Activated gamma-delta T cell (primary cell): ENCODE measurements at regions not wholly inside any gene's neighbourhood (a gene's known extent, or its start where the extent isn't known, plus 50 kb on each side); places are given as distances from the start of the nearest gene placed in this dataset.

Experiments
- DNase-seq: peaks from one replicate; lab custom pipeline; 2025; lab: John Stamatoyannopoulos, UW

GRCh38 chr1:47574451-47575165 is 136.8 kb downstream of the FOXD2 start:
- no peak for DNase-seq

- DNase-seq: no peak
Observed at GRCh38 chr1:47575855-47576757, 138.3 kb downstream of the FOXD2 start.

GRCh38 chr1:47576758-47577115 is 138.9 kb downstream of the FOXD2 start:
- DNase-seq: no peak

GRCh38 chr1:47577303-47578025 is 139.6 kb downstream of the FOXD2 start:
- no peak for DNase-seq

- no peak for DNase-seq
Observed at GRCh38 chr1:47578026-47578720, 140.3 kb downstream of the FOXD2 start.

- no peak for DNase-seq
Observed at GRCh38 chr1:47578721-47579419, 141.0 kb downstream of the FOXD2 start.

- DNase-seq: no peak
Observed at GRCh38 chr1:47579809-47580208, 142.0 kb downstream of the FOXD2 start.

GRCh38 chr1:47580451-47580995 is 142.7 kb downstream of the FOXD2 start:
- no peak for DNase-seq

- no peak for DNase-seq
Observed at GRCh38 chr1:47582891-47583608, 145.2 kb downstream of the FOXD2 start.

GRCh38 chr1:47584249-47584648 is 146.4 kb downstream of the FOXD2 start:
- DNase-seq: no peak

GRCh38 chr1:47585141-47585902 is 147.5 kb downstream of the FOXD2 start:
- no peak for DNase-seq

GRCh38 chr1:47587891-47588582 is 150.2 kb downstream of the FOXD2 start:
- DNase-seq: no peak

GRCh38 chr1:47590523-47591225 is 152.8 kb downstream of the FOXD2 start:
- no peak for DNase-seq

- no peak for DNase-seq
Observed at GRCh38 chr1:47591801-47592200, 154.0 kb downstream of the FOXD2 start.

GRCh38 chr1:47592296-47593012 is 154.6 kb downstream of the FOXD2 start:
- no peak for DNase-seq

GRCh38 chr1:47593013-47593568 is 155.2 kb downstream of the FOXD2 start:
- no peak for DNase-seq

- no peak for DNase-seq
Observed at GRCh38 chr1:47593598-47594285, 155.9 kb downstream of the FOXD2 start.
